Neural crest cell (in vitro differentiated cells): ENCODE measurements at regions not wholly inside any gene's neighbourhood (a gene's known extent, or its start where the extent isn't known, plus 50 kb on each side); places are given as distances from the start of the nearest gene placed in this dataset.

ENCODE experiments used
- DNase-seq: peaks from one replicate; pipeline ENCODE4 v3.0.0; 2021; ENCODE audit warnings: low read depth, mixed read lengths, low spot score
- H3K27ac Mint-ChIP-seq: one replicate; pipeline ENCODE4 v1.8.0; 2021; ENCODE audit warnings: mild to moderate bottlenecking, mixed read lengths; ENCODE audit not compliant: unreplicated experiment
- H3K27me3 Mint-ChIP-seq: 2 replicates; pipeline ENCODE4 v1.8.0; 2021; ENCODE audit warnings: low read depth, mild to moderate bottlenecking, mixed read lengths
- H3K36me3 Mint-ChIP-seq: 2 replicates; pipeline ENCODE4 v1.8.0; 2021; ENCODE audit warnings: low read depth, mild to moderate bottlenecking, mixed read lengths
- H3K4me1 Mint-ChIP-seq: 2 replicates; pipeline ENCODE4 v1.8.0; 2021; ENCODE audit warnings: mixed read lengths
- H3K4me3 Mint-ChIP-seq: one replicate; pipeline ENCODE4 v1.8.0; 2021; ENCODE audit warnings: mild to moderate bottlenecking, mixed read lengths
- H3K9me3 Mint-ChIP-seq: 2 replicates; pipeline ENCODE4 v1.8.0; 2021; ENCODE audit warnings: mixed read lengths
- TF ChIP-seq, protein P1 (sequence below): fragments of 200-600 bp; sonication (generic); conservative IDR thresholded peaks from 2 replicates; pipeline ENCODE4 v1.5.0; 2021; ENCODE audit warnings: antibody characterized with exemption, mild to moderate bottlenecking

GRCh38 chr5:173742432-173742816 lies 126.0 kb upstream of the BOD1 start:
- H3K4me3 Mint-ChIP-seq, result no peak overlapping the region
- no peak overlapping the region for H3K27ac Mint-ChIP-seq
- TF ChIP-seq, protein P1, sequence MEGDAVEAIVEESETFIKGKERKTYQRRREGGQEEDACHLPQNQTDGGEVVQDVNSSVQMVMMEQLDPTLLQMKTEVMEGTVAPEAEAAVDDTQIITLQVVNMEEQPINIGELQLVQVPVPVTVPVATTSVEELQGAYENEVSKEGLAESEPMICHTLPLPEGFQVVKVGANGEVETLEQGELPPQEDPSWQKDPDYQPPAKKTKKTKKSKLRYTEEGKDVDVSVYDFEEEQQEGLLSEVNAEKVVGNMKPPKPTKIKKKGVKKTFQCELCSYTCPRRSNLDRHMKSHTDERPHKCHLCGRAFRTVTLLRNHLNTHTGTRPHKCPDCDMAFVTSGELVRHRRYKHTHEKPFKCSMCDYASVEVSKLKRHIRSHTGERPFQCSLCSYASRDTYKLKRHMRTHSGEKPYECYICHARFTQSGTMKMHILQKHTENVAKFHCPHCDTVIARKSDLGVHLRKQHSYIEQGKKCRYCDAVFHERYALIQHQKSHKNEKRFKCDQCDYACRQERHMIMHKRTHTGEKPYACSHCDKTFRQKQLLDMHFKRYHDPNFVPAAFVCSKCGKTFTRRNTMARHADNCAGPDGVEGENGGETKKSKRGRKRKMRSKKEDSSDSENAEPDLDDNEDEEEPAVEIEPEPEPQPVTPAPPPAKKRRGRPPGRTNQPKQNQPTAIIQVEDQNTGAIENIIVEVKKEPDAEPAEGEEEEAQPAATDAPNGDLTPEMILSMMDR, result no peak
- peaks cover 22% of the 10 kb centered on the region for H3K4me1 Mint-ChIP-seq
- no peaks in the 10 kb centered on the region for H3K36me3 Mint-ChIP-seq
- no peak for DNase-seq
- H3K27me3 Mint-ChIP-seq, result no peaks in the 10 kb centered on the region
- no peaks in the 10 kb centered on the region for H3K9me3 Mint-ChIP-seq

DNA sequence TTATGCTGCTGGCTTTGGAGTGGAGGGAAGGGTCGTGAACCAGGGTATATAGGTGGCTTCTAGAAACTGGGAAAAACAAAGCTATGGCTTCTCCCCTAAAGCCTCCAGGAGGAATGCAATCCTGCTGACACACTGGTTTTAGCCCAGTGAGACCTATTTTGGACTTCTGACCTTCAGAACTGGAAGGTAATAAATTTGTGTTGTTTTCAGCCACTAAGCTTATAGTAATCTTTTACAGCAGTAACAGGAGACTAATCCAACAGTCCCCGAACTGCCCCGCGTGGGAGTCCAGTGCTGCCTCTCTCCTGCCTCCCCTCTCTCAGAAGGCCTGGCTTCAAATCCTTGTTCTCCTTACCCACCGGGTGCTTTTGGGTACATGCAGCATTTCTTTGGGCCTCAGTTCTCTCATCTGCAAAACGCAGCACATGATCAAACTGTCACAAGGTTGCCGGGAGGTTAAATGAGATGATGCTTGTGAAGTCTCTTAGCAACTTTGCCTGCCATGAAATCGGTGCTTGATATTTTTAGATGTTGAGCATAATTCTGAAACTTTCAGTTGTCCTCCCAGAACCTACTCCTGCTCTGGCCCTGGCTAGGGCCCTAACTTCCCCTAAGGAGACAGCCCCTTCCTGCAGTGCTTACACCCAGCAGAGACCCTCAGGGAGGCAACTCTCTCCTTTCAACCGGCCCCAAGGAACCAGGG lies 127.3 kb upstream of the BOD1 start:
- H3K4me3 Mint-ChIP-seq, result no peak overlapping the region
- DNase-seq, result no peak

DNA sequence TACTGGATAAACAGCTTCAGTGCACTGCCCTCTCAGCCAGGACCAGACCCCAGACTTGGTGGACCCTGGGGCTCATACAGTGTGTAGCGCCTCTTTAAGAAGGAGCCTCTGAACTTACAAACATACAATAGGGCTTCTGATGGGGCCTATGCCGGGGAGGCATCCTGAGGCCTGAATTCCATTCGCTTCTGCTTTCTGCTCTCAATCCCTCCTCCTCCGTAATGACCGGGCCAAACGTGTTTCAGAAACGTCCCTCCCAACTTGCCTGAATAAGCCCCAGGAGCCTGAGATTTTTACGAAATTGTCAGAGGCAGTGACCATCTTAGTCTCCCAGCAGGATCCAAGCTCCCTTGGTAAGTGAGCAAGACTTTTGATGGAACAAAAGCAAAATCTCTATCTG lies 128.1 kb upstream of the BOD1 start:
- TF ChIP-seq, protein P1, result no peak
- no peak for DNase-seq
- Mint-ChIP-seq H3K4me1 (peaks cover 20% of the 10 kb centered on the region), H3K36me3 (no peaks in the 10 kb centered on the region), H3K9me3 (no peaks in the 10 kb centered on the region), H3K4me3 (no peak overlapping the region), H3K27me3 (no peaks in the 10 kb centered on the region), H3K27ac (no peak overlapping the region)

More for the DNA sequence above, 127.3 kb upstream of the BOD1 start:
- H3K27me3 Mint-ChIP-seq, result no peaks in the 10 kb centered on the region
- TF ChIP-seq, protein P1, result no peak
- no peaks in the 10 kb centered on the region for H3K9me3 Mint-ChIP-seq
- H3K27ac Mint-ChIP-seq, result no peak overlapping the region
- H3K4me1 Mint-ChIP-seq, result peaks cover 20% of the 10 kb centered on the region
- no peaks in the 10 kb centered on the region for H3K36me3 Mint-ChIP-seq

- H3K4me3 Mint-ChIP-seq, result no peak overlapping the region
- H3K4me1 Mint-ChIP-seq, result peaks cover 20% of the 10 kb centered on the region
- H3K27ac Mint-ChIP-seq, result no peak overlapping the region
- no peak for DNase-seq
- H3K9me3 Mint-ChIP-seq, result no peaks in the 10 kb centered on the region
- no peaks in the 10 kb centered on the region for H3K36me3 Mint-ChIP-seq
- H3K27me3 Mint-ChIP-seq, result no peaks in the 10 kb centered on the region
- TF ChIP-seq, protein P1, result no peak
Measured at GRCh38 chr5:173745123-173745522, 128.7 kb upstream of the BOD1 start.

- Mint-ChIP-seq H3K9me3 (no peaks in the 10 kb centered on the region), H3K27ac (no peak overlapping the region), H3K36me3 (no peaks in the 10 kb centered on the region), H3K4me3 (no peak overlapping the region), H3K27me3 (no peaks in the 10 kb centered on the region), H3K4me1 (peaks cover 20% of the 10 kb centered on the region)
- no peak for DNase-seq
- TF ChIP-seq, protein P1, result no peak
Measured at GRCh38 chr5:173745557-173745956, 129.1 kb upstream of the BOD1 start.
